ENCODE measurements at regions not wholly inside any gene's neighbourhood (a gene's known extent, or its start where the extent isn't known, plus 50 kb on each side); places are given as distances from the start of the nearest gene placed in this dataset.

- no peak overlapping the region for H3K4me3 ChIP-seq (ENCODE audit: low read depth, low read length)
- TF ChIP-seq CTCF (IDR thresholded peaks at IDR 0.05; ENCODE audit: insufficient read depth, low read length) = no peak
- no peak for DNase-seq (ENCODE audit: low read depth)
Observed at GRCh38 chr5:125610892-125611291, 812.3 kb upstream of the GRAMD2B start.

DNA sequence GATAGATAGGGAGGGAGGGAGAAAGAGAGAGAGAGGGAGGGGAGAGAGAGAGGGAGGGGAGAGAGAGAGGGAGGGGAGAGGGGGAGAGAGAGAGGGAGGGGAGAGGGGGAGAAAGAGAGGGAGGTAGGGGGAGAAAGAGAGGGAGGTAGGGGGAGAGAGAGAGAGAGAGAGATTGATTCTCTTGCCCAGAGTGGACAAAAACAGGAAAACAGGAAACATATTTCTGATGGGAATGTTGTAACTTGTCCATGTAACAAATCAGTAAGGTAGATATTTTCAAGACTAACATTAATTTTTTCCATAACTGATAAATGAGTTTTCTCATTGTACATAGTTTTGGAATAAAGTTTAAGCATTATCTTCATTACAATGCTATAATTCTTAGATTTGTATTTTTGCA, 811.7 kb upstream of the GRAMD2B start:
- no peak for DNase-seq (ENCODE audit: low read depth)
- H3K4me3 ChIP-seq (ENCODE audit: low read depth, low read length) = no peak overlapping the region
- no peak for TF ChIP-seq CTCF (IDR thresholded peaks at IDR 0.05; ENCODE audit: insufficient read depth, low read length)

- DNase-seq (ENCODE audit: low read depth) = no peak
- no peak overlapping the region for H3K4me3 ChIP-seq (ENCODE audit: low read depth, low read length)
- no peak for TF ChIP-seq CTCF (IDR thresholded peaks at IDR 0.05; ENCODE audit: insufficient read depth, low read length)
Observed at GRCh38 chr5:125612181-125612721, 811.0 kb upstream of the GRAMD2B start.

DNA sequence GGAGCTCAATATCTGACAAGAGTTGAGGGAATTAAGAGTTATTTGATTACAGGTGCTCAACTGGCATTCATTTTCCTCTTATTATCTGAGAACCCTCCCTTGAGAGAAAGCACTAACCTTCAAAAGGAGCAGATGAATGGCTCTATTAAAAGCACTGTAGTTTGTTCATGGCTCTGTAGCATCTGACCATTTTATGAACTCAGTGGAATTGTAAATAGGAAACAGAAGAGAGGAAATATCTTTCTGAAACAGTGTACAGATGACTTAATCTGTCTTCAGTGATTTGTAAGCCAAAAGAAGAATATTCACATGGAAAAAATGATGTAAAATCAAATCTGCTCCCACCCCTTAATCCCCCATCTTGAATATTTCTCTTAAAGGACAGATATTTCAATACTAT, 810.4 kb upstream of the GRAMD2B start:
- no peak for DNase-seq (ENCODE audit: low read depth)
- TF ChIP-seq CTCF (IDR thresholded peaks at IDR 0.05; ENCODE audit: insufficient read depth, low read length) = no peak
- H3K4me3 ChIP-seq (ENCODE audit: low read depth, low read length) = no peak overlapping the region

DNA sequence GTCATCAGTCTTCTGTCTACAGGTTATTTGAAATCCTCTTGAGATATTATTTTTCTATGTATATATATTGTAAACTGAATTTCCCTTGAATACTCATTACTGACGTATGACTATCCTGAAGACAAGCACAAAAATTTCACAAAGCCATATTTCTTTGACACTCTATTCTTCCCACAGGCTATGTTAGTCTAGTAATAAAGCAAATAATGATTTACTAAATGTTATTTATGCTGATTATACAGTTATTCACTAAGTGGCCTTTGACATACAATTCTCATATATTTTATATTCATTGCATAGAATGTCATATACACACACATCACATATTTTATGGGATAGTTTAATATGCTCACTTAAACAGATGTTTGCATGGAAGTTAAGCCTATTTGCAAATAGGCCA, 793.0 kb upstream of the GRAMD2B start:
- DNase-seq (ENCODE audit: low read depth) = no peak
- no peak for TF ChIP-seq CTCF (IDR thresholded peaks at IDR 0.05; ENCODE audit: insufficient read depth, low read length)
- H3K4me3 ChIP-seq (ENCODE audit: low read depth, low read length) = no peak overlapping the region

GRCh38 chr5:125633523-125633922, 789.7 kb upstream of the GRAMD2B start:
- no peak for TF ChIP-seq CTCF (IDR thresholded peaks at IDR 0.05; ENCODE audit: insufficient read depth, low read length)
- DNase-seq (ENCODE audit: low read depth) = no peak
- H3K4me3 ChIP-seq (ENCODE audit: low read depth, low read length) = no peak overlapping the region

DNA sequence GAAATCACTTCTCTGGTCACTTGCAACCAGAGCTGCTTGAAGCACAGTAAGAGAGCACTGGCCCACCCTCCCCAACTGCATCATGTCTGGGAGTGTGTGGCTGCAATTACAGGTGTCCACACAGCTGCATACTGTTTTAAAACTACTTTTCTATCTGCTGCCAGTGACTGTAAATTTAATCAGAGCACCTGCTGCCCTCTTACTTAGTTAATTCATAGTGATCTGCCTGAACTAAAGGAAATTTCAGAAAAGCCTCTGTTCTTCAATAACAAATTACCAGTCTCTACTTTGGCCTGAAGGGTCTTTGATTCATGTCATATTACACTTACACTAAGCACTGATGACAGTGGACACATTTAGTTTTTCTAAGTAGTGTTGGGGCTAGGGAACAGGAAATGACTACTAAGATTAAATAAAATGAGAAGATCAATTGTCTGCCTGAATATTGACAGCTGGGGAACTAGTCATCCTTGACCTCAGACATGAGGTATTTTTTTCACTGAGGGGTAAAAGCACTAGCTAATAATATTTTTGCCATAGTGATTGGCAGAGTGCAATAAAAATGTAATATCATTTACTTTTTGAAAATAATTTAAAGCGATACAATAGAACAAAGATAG, 788.9 kb upstream of the GRAMD2B start:
- TF ChIP-seq CTCF (IDR thresholded peaks at IDR 0.05; ENCODE audit: insufficient read depth, low read length) = no peak
- H3K4me3 ChIP-seq (ENCODE audit: low read depth, low read length) = no peak overlapping the region
- DNase-seq (ENCODE audit: low read depth) = no peak
